B cell (primary cell): ENCODE measurements at regions not wholly inside any gene's neighbourhood (a gene's known extent, or its start where the extent isn't known, plus 50 kb on each side); places are given as distances from the start of the nearest gene placed in this dataset.

Experiments used
- ATAC-seq: fragments of 200-7000 bp; cut with Tn5 transposase; one replicate; pipeline ENCODE4 v1.10.0; 2021; ENCODE audit warnings: low read depth, mild to moderate bottlenecking, moderate number of reproducible peaks, moderate library complexity
- CTCF ChIA-PET: fragments of 350-600 bp; sonication (Branson Sonifier 250); formaldehyde crosslinking; loops from one replicate; lab custom pipeline; 2021; ENCODE audit warnings: antibody characterized with exemption, inconsistent platforms; lab: Charles Lee
- POLR2A ChIA-PET: fragments of 350-600 bp; sonication (Branson Sonifier 250); formaldehyde crosslinking; loops from one replicate; lab custom pipeline; 2021; ENCODE audit warnings: antibody characterized with exemption; lab: Charles Lee
- DNase-seq: peaks from one replicate; pipeline ENCODE4 v3.0.0; 2013
- H2AFZ ChIP-seq: 2 replicates; pipeline ENCODE4 v1.6.1; 2012; ENCODE audit warnings: mild to moderate bottlenecking, low read depth, low read length; ENCODE audit not compliant: insufficient read depth, poor library complexity, severe bottlenecking
- H3K27ac ChIP-seq, 2 donors: 1 replicate in 1 of 2; 2 replicates in 1 of 2; pipeline ENCODE4 v1.5.1; 2012 to 2013; ENCODE audit warnings: low read length in 2 of 2, mild to moderate bottlenecking in 2 of 2, moderate library complexity in 1 of 2
- H3K27me3 ChIP-seq, 4 experiments: fragments of 200-600 bp in 1 of 4; sonication (generic) in 1 of 4; replicated peaks in 1 of 4; 1 replicate in 2 of 4; 2 replicates in 2 of 4; pipeline versions ENCODE4 v1.6.1 to v1.7.0; 2013 to 2016; ENCODE audit warnings: low read length in 3 of 4, mild to moderate bottlenecking in 2 of 4, mixed read lengths in 1 of 4, moderate library complexity in 1 of 4; ENCODE audit not compliant: insufficient read depth in 4 of 4, control insufficient read depth in 3 of 4; ENCODE audit errors: control extremely low read depth in 1 of 4
- H3K36me3 ChIP-seq, 2 experiments: replicated peaks in 1 of 2; 1 replicate in 1 of 2; 2 replicates in 1 of 2; pipeline versions ENCODE4 v1.6.1 to v1.7.1; 2013; ENCODE audit warnings: low read length in 1 of 2; ENCODE audit not compliant: insufficient read depth in 2 of 2, control insufficient read depth in 1 of 2; ENCODE audit errors: control extremely low read depth in 1 of 2, extremely low read depth in 1 of 2
- H3K4me1 ChIP-seq, 2 donors: fragments of 200-600 bp in 1 of 2; sonication (generic) in 1 of 2; 1 replicate in 1 of 2; 2 replicates in 1 of 2; pipeline versions ENCODE4 v1.5.1 to v1.6.1; 2013 to 2017; ENCODE audit warnings: low read length in 2 of 2; ENCODE audit not compliant: control insufficient read depth in 2 of 2, insufficient read depth in 2 of 2
- H3K4me2 ChIP-seq: replicated peaks from 2 replicates; pipeline ENCODE3; 2012; ENCODE audit warnings: mild to moderate bottlenecking, low read depth, low read length; ENCODE audit not compliant: poor library complexity, severe bottlenecking
- H3K4me3 ChIP-seq, 5 experiments: fragments of 200-600 bp in 1 of 5; sonication (generic) in 1 of 5; 1 replicate in 3 of 5; 2 replicates in 2 of 5; pipeline versions ENCODE4 v1.5.1 to v1.7.0; 2011 to 2016; ENCODE audit warnings: low read length in 4 of 5, mild to moderate bottlenecking in 4 of 5, low read depth in 2 of 5, control low read depth in 1 of 5, moderate library complexity in 1 of 5; ENCODE audit not compliant: insufficient read depth in 1 of 5; ENCODE audit errors: control extremely low read depth in 1 of 5, extremely low read depth in 1 of 5
- H3K79me2 ChIP-seq: fragments of 200-600 bp; sonication (generic); one replicate; pipeline ENCODE4 v1.6.0; 2016; ENCODE audit warnings: low read length; ENCODE audit not compliant: control insufficient read depth, insufficient read depth
- H3K9ac ChIP-seq: fragments of 200-600 bp; sonication (generic); 2 replicates; pipeline ENCODE4 v1.6.1; 2017; ENCODE audit warnings: mild to moderate bottlenecking, low read length, moderate library complexity
- H3K9me3 ChIP-seq, 3 donors: one replicate each; pipeline versions ENCODE4 v1.6.1 to v1.7.1; 2013; ENCODE audit warnings: low read length in 2 of 3; ENCODE audit not compliant: control insufficient read depth in 2 of 3, insufficient read depth in 1 of 3; ENCODE audit errors: control extremely low read depth in 1 of 3
- H4K20me1 ChIP-seq: 2 replicates; pipeline ENCODE4 v1.6.0; 2012; ENCODE audit warnings: mild to moderate bottlenecking, low read length; ENCODE audit not compliant: insufficient read depth, control insufficient read depth, poor library complexity, severe bottlenecking
- H3K27ac Mint-ChIP-seq: one replicate; pipeline ENCODE4 v1.8.0; 2021; ENCODE audit warnings: mixed read lengths
- H3K27me3 Mint-ChIP-seq: one replicate; pipeline ENCODE4 v1.8.0; 2021; ENCODE audit warnings: mixed read lengths
- H3K4me1 Mint-ChIP-seq: one replicate; pipeline ENCODE4 v1.8.0; 2021; ENCODE audit warnings: mixed read lengths
- H3K4me3 Mint-ChIP-seq: one replicate; pipeline ENCODE4 v1.8.0; 2021; ENCODE audit warnings: mixed read lengths
- H3K9me3 Mint-ChIP-seq: one replicate; pipeline ENCODE4 v1.8.0; 2022; ENCODE audit warnings: mixed read lengths; ENCODE audit not compliant: insufficient read depth
- CTCF ChIP-seq: fragments of 200-600 bp; IDR thresholded peaks from one replicate; pipeline ENCODE4 v1.8.0; 2022; ENCODE audit warnings: antibody characterized with exemption, mild to moderate bottlenecking
- EZH2 ChIP-seq: IDR thresholded peaks from 2 replicates; pipeline ENCODE4 v1.6.1; 2012; ENCODE audit warnings: borderline replicate concordance, low read depth, mild to moderate bottlenecking, moderate library complexity, low read length; ENCODE audit not compliant: insufficient read depth, poor library complexity, severe bottlenecking
- WGBS: methylation state at CpG from one replicate; pipeline ENCODE4 v1.1.5; 2013; ENCODE audit warnings: missing lambda C conversion rate; ENCODE audit not compliant: insufficient coverage; 5-methylcytosine and 5-hydroxymethylcytosine counted together
- intact Hi-C: fragments of 100-400 bp; cut with micrococcal nuclease; formaldehyde crosslinking; loops from one replicate; pipeline ENCODE4 v1.10.0; 2022

GRCh38 chr2:5364361-5364760, 327.8 kb upstream of the SOX11 start:
- H3K27ac Mint-ChIP-seq, result no peak overlapping the region
- no peak overlapping the region for H2AFZ ChIP-seq
- no peaks in the 10 kb centered on the region for H3K4me1 Mint-ChIP-seq
- H3K9me3 Mint-ChIP-seq, result no peaks in the 10 kb centered on the region
- WGBS, result no CpG with 5 or more reads among the region's 4 CpGs
- DNase-seq (no peak), ATAC-seq (no peak)
- CTCF ChIA-PET, result no interaction called here
- no peak overlapping the region for H3K9ac ChIP-seq
- no peaks in the 10 kb centered on the region for H3K27me3 ChIP-seq
- H3K79me2 ChIP-seq, result no peaks in the 10 kb centered on the region
- H3K27me3 Mint-ChIP-seq, result no peaks in the 10 kb centered on the region
- H3K4me2 ChIP-seq, result no peak overlapping the region
- intact Hi-C loops, result no loop called here
- TF ChIP-seq EZH2 (no peak), CTCF (no peak)
- POLR2A ChIA-PET, result no interaction called here
- H4K20me1 ChIP-seq, result no peaks in the 10 kb centered on the region
- H3K4me1 ChIP-seq, result no peaks in the 10 kb centered on the region
- no peaks in the 10 kb centered on the region for H3K9me3 ChIP-seq
- no peaks in the 10 kb centered on the region for H3K36me3 ChIP-seq
- H3K4me3 Mint-ChIP-seq, result no peak overlapping the region
- no peak overlapping the region for H3K27ac ChIP-seq
- no peak overlapping the region for H3K4me3 ChIP-seq

DNA sequence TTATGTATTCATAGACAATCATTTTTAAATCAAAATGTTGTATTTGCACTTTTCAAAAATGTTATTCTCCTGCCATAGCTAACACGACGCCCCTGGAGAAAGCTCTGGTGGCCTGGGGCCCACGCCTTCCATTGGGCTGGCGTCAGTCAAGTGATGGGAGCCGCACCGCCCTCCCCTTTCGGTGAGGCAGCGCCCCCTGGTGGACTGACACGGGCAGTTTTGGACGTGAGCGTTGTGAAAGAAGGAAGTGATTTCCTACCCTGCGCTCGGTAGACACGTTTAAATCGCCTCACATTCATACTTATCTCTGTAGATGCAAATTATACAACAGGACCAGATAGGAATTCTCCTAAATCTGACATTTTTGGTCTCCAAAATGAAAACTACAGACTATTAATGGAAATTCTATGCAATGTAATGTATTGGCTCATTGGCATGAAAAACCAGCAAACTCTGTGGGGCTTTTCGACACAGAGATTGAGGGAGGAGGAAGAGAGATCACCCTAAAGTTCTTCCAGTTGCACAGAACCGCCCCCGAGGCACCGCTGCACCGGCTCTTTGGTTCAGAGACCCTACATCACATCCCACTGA, 326.2 kb upstream of the SOX11 start:
- Mint-ChIP-seq H3K9me3 (no peaks in the 10 kb centered on the region), H3K4me1 (no peaks in the 10 kb centered on the region), H3K27ac (no peak overlapping the region), H3K4me3 (no peak overlapping the region), H3K27me3 (no peaks in the 10 kb centered on the region)
- Histone ChIP-seq H2AFZ (no peak overlapping the region), H3K4me3 (no peak overlapping the region), H3K9ac (no peak overlapping the region), H4K20me1 (no peaks in the 10 kb centered on the region), H3K79me2 (no peaks in the 10 kb centered on the region), H3K27ac (no peak overlapping the region), H3K9me3 (no peaks in the 10 kb centered on the region), H3K27me3 (no peaks in the 10 kb centered on the region), H3K4me2 (no peak overlapping the region), H3K36me3 (no peaks in the 10 kb centered on the region), H3K4me1 (no peaks in the 10 kb centered on the region)
- TF ChIP-seq CTCF (peak; percentile 35), EZH2 (no peak)
- 25% methylated on average over 7 of the region's 20 CpGs for WGBS
- ATAC-seq, result no peak
- intact Hi-C loops, result no loop called here
- CTCF ChIA-PET, result interaction anchor here (1.0 kb wide), 1 partner anchor 13 kb away, joined by 3 read pairs; no protein-coding TSS in a partner anchor
- peak; percentile 17 for DNase-seq
- POLR2A ChIA-PET, result no interaction called here
